Left ventricle myocardium superior (tissue), 1 donor: ENCODE measurements at regions not wholly inside any gene's neighbourhood (a gene's known extent, or its start where the extent isn't known, plus 50 kb on each side); places are given as distances from the start of the nearest gene placed in this dataset.

ENCODE experiments used
- ATAC-seq: fragments of 200-7000 bp; cut with Tn5 transposase; one replicate; pipeline ENCODE4 v1.9.1; 2020; ENCODE audit warnings: mild to moderate bottlenecking, moderate library complexity
- DNase-seq: peaks from one replicate; pipeline ENCODE4 v3.0.0-alpha.2; 2020
- intact Hi-C: fragments of 100-400 bp; cut with micrococcal nuclease; formaldehyde crosslinking; loops from one replicate; pipeline ENCODE4 v1.11.0; 2022
- donor health status: DM: no; HTN: yes; CAD: no; lungs with severe emphysema.

DNA sequence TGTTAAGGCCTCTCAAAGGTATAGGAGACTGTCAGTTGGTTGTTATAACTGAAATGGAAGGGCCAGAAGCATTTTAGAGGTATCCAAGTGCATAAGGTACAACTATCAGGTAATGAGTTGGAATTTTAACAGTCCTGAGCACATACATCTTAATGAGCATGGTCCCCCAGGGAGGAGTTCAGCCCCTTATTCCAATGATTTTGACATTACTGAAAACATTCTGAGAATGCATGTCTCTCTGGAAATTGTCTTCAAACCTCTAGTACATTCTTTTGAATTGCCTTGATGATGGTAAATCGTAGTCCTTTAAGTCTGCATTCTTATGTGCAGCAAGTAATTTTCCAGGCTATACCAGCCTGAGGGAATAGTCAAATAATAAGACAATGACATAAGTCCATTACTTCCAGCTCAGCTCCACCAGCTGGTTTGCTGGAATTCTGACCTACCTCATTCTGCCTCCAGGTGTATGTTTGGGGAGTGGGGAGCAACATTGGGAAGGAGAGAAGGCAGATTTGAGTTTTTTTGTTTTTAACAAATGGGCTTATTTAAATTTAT lies 239.2 kb downstream of the MSRB3 start:
- DNase-seq = no peak
- no peak for ATAC-seq
- intact Hi-C loops = no loop called here

DNA sequence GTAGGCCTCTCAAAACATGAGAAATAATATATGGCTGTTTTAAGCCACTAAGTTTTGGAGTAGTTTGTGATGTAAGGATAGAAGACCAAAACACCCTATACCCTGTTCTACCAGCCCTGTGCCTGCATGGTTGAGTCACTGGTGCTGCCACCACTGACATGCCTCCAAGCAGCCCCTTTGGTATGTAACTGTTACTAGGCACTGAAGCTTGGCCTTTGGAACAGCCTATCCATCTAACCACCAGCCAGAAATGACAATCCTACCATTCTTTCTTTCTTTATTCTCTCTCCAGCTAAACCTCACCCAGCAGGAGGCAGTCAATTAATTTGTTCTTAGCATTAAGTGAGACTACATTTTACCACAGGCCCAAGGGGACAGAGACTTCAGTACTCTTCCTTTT lies 240.3 kb downstream of the MSRB3 start:
- intact Hi-C loops = no loop called here
- ATAC-seq (no peak), DNase-seq (no peak)

DNA sequence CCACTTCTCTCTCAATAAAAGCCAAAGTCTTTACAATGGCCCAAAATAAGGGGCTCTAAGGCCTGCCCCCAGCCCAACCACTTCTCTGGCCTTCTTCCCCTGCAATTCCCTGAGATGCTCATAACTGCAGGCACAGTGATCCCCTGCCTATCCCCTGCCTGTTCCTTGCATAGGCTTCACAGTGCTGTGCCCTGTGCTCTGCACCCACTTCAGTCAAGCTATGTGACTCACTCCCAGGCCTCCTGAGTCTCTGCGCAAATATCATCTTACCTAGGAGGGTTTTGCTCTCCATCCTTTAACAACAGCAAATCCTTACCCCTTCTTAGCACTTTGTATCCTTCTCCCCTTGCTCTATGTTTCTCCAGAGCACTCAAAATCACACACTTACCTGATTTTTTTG lies 242.2 kb downstream of the MSRB3 start:
- ATAC-seq = no peak
- intact Hi-C loops = no loop called here
- DNase-seq = no peak

DNA sequence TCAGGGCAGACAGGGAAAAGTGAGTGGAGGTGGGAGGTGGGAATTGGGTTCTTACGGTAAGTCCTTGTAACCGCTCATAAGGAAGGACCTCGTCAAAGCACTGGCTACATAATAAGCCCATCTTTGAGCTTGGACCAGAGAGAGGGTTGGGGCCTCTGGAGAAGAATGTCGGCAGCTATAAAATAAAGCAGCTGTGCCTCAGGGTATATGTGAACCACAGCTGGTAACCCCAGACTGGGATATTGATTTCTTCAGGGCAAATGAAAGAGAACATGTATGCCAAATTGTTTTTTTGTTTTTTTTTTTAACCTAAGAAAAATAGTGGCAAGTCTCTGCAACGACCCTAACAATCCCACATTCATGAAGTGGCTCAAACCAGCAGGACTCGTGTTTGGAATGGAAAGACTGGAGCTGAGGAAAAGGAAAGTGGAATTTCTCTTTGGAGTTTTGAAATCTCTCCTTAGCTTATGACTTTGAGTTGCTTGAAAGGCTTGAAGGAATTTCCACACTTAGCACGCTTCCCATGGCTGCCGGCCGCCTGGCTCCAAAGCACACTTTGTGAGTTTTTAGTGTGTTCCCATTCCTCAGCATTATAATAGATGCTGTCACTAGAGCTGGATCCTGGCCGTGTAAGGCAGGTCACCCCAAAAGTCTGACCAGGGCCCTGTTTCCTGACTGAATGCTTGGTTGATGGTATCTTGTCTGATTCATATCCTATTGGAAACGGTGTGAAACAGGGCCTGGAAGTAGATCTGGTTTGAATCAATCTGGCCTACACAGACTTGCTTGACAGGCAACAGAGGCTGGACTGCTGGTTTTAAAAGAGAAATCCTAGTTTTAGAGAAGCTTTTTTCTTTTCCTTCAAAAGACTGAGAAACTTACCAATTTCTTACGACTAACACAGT lies 244.7 kb downstream of the MSRB3 start:
- intact Hi-C loops = no loop called here
- DNase-seq (no peak), ATAC-seq (no peak)

DNA sequence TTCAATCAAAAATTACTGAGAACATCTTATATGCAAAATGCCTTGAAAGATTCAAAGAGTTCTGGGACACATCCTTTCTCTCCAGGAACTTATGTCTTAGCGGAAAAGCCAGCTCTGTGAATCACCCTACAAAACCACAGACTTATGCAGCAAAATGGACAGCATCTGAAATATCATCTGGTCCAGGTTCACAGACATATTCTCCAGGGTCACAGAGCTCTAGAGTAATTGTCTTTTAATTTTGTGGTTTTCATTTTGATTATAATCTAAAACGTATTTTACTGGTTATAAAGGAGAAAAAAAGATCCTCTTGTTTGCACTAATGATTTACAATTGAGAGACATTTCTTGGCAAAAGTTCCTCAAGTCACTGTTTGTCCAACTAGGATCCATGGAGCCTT lies 246.2 kb downstream of the MSRB3 start:
- no peak for ATAC-seq
- intact Hi-C loops = no loop called here
- no peak for DNase-seq

DNA sequence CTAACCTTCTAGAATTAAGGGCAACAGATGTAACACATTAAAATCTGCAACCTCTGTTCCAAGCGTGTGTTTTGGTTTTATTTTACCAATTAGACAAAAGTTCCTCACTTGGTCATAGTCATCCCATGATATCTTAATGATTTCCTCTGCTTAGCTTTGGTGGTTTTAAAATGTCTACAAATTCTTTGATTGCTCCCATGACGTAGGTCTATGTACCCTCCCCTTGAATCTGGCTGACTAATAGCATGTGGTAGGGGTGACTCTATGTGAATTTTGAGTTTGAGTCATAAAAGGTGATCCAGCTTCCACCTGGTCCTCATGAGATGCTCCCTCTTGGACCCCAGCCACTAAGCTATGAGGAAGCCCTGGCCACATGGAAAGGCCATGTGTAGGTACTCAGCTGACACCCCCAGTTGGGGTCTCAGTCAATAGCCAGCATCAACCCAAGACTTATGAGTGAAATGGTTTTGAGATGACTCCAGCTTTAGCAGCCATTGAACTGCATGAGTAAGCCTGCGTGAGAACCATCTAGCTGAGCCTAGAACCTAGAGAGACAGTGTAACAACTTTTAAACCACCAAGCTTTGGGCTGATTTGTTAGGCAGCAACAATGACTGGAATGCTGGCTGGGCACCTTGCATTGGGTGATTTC lies 247.1 kb downstream of the MSRB3 start:
- intact Hi-C loops = no loop called here
- no peak for DNase-seq
- no peak for ATAC-seq

DNA sequence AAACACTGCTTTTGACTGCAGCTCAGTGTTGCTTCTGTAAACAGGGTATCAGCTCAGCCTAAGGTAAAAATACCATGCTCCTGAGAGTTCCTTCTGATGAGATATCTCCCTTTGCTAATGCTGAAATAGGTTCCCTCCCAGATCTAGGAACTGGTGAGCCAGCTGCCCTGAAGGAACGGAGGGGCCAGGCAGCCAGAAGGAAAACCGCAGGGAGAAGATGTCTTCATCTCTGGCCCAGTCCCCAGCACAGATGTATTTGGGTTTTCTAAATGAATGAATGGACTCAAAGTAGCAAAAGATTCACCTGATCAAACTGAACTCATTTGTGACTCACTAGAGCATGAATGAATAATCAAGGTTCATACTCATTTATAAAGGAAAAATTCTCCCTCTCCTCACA lies 247.8 kb downstream of the MSRB3 start:
- no peak for ATAC-seq

DNA sequence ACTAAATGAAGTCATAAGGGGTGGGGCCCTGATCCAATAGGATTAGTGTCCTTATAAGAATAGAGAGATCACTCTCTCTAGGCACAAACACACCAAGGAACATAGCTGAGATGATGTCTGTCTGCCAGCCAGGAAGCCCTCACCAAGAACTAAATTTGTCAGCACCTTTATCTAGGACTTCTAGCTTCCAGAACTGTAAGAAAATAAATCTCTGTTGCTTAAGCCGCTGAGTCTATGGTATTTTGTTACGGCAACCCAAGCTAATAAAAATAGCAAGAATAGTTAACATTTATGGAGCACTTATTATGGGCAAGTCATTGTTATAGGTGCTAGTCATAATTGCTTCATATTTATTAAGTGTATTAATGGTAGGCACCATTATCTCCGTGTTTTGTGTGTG lies 249.6 kb downstream of the MSRB3 start:
- DNase-seq (no peak), ATAC-seq (no peak)
- intact Hi-C loops = no loop called here

More for the DNA sequence above, 247.8 kb downstream of the MSRB3 start:
- no peak for DNase-seq
- intact Hi-C loops = no loop called here

DNA sequence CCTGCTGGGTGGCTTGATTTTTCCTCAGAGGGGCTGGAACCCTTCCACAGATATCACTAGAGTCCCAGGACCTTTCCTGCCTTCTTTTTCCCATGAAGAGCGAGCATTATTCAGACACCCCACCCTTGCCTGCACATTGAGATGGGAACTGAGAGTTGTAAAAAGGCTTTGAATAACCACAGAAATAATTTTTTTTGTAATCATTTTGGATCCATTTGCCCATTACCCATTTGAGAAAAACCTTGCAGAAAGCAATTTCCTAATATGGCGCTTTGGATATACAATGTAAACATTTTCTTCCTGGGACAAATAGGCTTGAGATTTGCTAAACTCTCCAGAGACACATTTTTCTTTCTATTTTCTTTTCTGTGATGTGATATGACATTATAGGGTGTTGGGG lies 250.6 kb downstream of the MSRB3 start:
- intact Hi-C loops = no loop called here
- DNase-seq = no peak
- ATAC-seq = no peak

DNA sequence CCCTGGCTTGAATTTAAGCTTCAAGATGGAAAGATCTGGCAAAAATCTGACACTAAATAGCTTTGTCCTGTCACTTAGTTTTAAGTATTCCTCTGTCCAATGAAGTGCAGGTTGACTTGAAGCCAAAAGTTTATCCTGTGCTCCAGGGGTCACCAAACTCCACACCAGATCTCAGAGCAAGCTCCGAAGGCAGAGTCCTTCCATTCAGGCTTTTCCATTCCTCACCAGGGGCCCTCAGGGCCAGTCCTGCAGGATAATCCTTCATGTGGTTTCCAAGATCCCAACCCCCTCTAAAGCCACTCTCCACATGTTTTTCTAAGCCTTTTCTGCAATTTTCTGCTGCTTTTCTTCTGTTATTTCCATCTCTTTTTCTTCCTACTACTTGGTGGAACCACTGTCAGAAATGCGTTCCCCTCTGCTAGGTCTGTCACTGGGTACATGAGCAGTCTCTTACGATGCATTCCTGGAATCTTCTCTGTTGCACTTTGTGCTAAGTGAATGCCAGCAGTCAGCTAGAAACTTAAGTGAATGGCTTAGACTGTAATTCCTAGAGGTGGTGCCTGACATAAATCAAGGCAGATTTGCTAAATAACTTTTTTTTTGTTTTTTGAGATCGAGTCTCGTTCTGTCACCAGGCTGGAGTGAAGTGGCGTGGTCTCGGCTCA lies 251.4 kb downstream of the MSRB3 start:
- intact Hi-C loops = no loop called here
- ATAC-seq (no peak), DNase-seq (no peak)

DNA sequence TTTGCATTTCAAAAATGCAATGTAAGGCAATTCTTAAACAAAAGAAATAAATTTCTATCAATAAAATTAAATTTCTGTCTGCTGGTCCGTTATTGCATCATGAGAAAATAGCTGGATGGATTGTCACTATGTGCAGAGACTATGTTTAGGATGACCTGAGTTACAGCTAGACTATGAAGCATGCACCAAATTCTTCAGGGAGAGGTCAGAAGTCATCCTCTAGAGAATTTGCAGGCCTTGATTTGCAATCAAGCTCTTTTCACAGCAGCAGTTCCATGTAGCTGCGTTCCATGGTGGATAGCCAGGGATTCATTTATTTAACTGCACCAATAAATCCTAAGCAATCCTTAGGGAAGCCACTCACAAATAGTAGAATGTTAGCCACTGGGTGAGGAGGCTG lies 253.7 kb downstream of the MSRB3 start:
- DNase-seq = no peak
- ATAC-seq = peak; percentile 27
- intact Hi-C loops = no loop called here

DNA sequence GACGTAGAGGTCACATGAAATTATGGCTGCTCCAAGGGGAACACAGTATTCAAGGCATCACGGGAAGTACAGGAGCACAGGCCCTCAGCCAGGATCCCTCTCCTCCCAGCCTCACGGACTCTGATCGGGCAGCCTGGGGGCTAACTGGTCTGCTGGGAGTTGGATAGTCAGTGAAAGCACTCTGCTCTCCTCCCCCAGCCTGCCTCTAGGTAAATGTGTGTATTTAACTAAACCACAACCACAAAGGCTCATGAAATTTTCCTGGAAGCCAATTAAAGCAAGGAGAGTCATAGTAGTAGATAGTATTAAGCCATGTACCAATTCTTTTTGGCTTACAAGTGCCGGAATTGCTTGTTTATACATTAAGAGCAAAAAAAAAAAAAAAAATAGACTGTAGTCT lies 254.3 kb downstream of the MSRB3 start:
- DNase-seq (no peak), ATAC-seq (no peak)
- intact Hi-C loops = no loop called here

DNA sequence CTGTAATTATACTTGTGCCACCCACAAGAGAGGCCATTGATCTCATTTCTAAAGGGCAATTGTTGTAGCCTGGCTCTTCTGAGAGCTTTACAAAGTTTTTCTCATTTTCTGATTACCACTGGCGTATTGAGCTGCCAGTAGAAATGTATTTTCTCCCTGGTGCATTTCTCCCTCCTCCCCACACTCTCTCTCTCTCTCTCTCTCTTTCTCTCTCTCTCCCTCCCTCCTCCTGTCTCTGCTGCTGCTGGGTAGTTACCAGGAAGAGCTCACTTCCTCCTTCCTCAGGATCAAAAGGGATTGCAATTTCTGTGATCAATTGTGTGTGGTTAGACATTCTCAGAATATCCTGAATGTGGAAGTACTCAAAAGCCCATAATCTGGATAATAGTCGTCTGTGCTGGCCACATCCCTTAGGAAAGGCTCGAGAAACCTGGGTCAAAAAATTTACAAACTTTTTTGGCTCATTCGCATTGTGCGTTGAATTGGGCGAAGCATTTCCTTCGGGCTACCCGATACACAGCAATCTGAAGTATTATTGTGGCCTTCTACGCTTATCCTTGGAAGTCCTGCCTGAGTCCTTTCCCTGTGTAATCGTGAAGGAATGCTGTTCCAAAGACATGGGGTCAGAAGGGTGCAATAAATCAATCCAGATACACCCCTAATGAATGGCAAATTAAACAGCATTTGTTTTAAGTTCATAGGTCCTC lies 254.8 kb downstream of the MSRB3 start:
- intact Hi-C loops = no loop called here
- DNase-seq (no peak), ATAC-seq (no peak)

DNA sequence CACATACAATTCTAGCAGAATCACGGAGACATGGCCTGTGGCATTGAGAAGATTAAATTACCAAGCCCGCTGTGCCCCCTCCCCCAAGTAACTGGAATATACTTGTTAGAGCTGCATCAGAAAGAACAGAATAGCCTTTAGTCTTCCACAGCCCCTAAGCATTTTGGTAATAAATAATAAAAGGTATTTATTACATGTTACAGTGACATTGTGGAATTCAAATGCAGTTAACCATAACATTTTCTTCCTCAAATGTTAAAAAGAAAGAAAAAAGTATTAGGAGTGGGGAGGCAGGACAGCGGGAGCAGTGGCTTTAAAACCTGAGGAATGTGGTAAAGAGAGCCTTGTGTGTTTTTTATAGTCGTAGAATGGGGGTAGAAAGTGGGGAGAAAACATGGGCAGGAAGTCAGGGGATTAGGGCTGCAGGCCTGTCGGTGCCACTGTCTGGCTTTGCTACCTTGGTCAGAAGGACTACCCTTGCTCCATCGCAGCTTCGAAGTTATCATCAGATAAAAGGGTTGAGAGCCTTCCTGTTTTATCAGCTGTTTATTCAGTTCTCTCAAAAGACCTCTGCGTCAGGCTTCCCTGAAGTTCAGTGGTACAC lies 255.9 kb downstream of the MSRB3 start:
- ATAC-seq (no peak), DNase-seq (no peak)
- intact Hi-C loops = no loop called here

DNA sequence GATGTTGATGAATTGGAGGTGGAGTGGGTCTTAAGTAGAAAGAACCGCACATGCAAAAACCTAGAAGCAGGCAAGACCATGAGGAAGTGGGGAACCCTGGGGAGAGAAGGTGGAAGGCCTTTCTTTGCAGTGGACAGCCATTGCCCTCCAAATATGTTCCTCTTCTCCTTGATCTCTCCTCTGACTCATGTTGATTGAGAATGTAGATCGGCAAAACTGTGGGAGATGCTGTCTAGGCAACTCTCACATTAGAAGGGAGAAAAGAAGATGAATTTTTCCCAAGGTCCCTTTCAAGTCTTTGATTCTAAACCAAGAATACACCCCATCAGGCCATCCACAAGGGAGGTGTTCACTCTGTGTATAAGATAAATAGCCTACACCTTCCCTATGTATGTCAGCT lies 257.5 kb downstream of the MSRB3 start:
- no peak for DNase-seq

DNA sequence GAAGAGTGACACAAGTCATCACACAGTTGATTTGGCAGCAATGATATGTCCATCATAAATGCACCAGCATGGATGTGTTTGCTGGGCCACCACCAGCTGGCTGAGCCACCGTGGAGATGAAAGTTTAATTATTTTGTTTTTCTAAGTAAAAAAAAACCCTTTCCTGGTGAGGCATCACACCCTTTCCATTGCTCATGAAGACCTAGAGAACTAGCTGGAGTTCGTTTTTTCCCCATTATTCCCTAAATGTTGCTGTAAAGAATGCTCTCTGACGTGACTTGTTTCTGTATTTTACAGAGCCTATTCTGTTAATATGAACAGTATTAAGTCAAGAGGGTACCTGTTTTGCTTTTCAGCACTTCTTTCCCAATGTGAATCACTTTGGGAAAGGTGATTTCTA lies 257.9 kb downstream of the MSRB3 start:
- DNase-seq = no peak
- intact Hi-C loops = no loop called here
- no peak for ATAC-seq

More for the DNA sequence above, 257.5 kb downstream of the MSRB3 start:
- intact Hi-C loops = no loop called here
- no peak for ATAC-seq

DNA sequence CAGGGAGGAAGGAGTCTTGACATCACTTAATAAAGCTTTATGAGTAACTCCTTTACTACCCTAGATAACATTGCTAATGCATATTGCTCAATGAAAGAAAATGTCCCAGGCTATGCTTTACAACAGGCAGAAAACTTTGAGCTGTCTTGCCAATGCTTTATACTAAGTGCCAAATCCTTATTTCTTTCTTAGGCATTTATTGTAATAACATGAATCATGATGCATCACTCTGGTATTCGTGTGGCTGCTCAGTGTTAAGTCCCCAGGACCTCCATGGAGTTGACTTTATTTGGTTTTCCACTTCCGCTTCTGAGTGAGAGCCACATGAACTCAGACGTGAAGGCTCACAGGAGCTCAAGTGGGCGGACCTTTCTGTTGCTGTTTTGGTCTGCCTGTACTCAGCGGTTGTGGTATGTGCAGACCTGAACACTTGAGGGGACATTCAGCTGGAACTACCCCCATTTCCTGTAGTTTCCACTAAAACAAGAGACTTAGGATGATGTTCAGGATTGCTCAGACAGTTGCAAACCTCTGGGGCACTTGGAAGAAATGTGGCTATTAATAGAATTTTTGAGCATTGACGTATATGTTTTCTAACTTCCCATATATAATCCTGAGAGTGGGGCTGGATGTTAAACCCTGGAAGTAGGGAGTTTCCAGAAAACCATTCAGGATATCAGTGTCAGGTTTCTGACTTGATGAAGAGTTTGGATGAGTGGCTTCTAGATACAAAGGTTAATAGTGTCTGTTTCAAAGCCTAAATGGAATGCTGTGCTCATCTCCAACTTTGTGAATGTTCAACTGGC lies 258.6 kb downstream of the MSRB3 start:
- intact Hi-C loops = no loop called here
- DNase-seq (no peak), ATAC-seq (peak; percentile 88)

DNA sequence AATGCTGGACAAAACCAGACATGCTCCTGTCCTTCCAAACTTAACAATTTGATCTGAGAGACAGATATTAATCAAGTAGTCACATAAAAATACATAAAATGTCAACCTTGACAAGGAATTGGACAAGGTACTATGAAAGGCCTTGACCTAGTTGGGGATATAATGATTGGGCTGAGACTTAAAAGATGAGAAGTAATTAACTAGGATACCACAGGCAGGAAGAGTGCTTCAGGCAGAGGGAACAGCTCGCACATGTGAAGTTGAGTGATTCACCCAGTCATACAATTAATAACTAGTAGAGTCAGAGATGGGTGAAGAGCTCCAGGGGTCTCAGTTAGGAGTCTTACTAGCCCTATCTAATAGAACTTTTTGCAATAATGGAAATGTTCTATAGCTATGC lies 259.5 kb downstream of the MSRB3 start:
- ATAC-seq (no peak), DNase-seq (no peak)
- intact Hi-C loops = no loop called here
